Colonic mucosa (tissue), 4 donors: ENCODE measurements at regions not wholly inside any gene's neighbourhood (a gene's known extent, or its start where the extent isn't known, plus 50 kb on each side); places are given as distances from the start of the nearest gene placed in this dataset.

ENCODE experiments used
- DNase-seq: peaks from one replicate; pipeline ENCODE4 v3.0.0-alpha.2; 2020
- H3K27ac ChIP-seq: fragments of 200-600 bp; one replicate; pipeline ENCODE4 v1.8.0; 2021
- H3K27me3 ChIP-seq: fragments of 200-600 bp; one replicate; pipeline ENCODE4 v1.8.0; 2021
- H3K36me3 ChIP-seq: fragments of 200-600 bp; one replicate; pipeline ENCODE4 v1.8.0; 2021
- H3K4me1 ChIP-seq: fragments of 200-600 bp; one replicate; pipeline ENCODE4 v1.8.0; 2021; ENCODE audit warnings: mild to moderate bottlenecking
- H3K4me3 ChIP-seq: fragments of 200-600 bp; one replicate; pipeline ENCODE4 v1.8.0; 2021
- H3K9ac ChIP-seq, 2 donors: one replicate each; pipeline ENCODE4 v1.7.0; 2013; ENCODE audit warnings: control low read depth in 2 of 2, low read depth in 2 of 2, low read length in 2 of 2
- H3K9me3 ChIP-seq: fragments of 200-600 bp; one replicate; pipeline ENCODE4 v1.8.0; 2021
- CTCF ChIP-seq: fragments of 200-600 bp; IDR thresholded peaks from one replicate; pipeline ENCODE4 v1.8.0; 2022; ENCODE audit warnings: antibody characterized with exemption, mild to moderate bottlenecking
- intact Hi-C: fragments of 100-400 bp; cut with DNase I; formaldehyde crosslinking; loops from one replicate; pipeline ENCODE4 v1.14.1; 2022
- donor health status: healthy.
- donor health status: DM: no; HTN: no; CAD: no.
- donor health status: DM: no; HTN: no; CAD: no.

GRCh38 chr2:120984452-120985173 is 248.9 kb downstream of the GLI2 start:
- no peaks in the 10 kb centered on the region for H3K4me1 ChIP-seq
- no peak overlapping the region for H3K4me3 ChIP-seq
- intact Hi-C loops, result no loop called here
- no peak overlapping the region for H3K27ac ChIP-seq
- no peak overlapping the region for H3K9ac ChIP-seq
- no peaks in the 10 kb centered on the region for H3K36me3 ChIP-seq
- TF ChIP-seq CTCF, result no peak
- H3K27me3 ChIP-seq, result no peaks in the 10 kb centered on the region
- H3K9me3 ChIP-seq, result no peaks in the 10 kb centered on the region
- DNase-seq, result no peak

- intact Hi-C loops, result no loop called here
- Histone ChIP-seq H3K36me3 (no peaks in the 10 kb centered on the region), H3K27me3 (no peaks in the 10 kb centered on the region), H3K9ac (no peak overlapping the region), H3K4me3 (no peak overlapping the region), H3K4me1 (no peaks in the 10 kb centered on the region), H3K27ac (no peak overlapping the region), H3K9me3 (no peaks in the 10 kb centered on the region)
- no peak for DNase-seq
- TF ChIP-seq CTCF, result no peak
Observed at GRCh38 chr2:120985174-120985996, 249.7 kb downstream of the GLI2 start.

- Histone ChIP-seq H3K9me3 (no peaks in the 10 kb centered on the region), H3K27ac (no peak overlapping the region), H3K27me3 (no peaks in the 10 kb centered on the region), H3K36me3 (no peaks in the 10 kb centered on the region), H3K9ac (no peak overlapping the region), H3K4me1 (no peaks in the 10 kb centered on the region), H3K4me3 (no peak overlapping the region)
- no peak for DNase-seq
- intact Hi-C loops, result no loop called here
- no peak for TF ChIP-seq CTCF
Observed at GRCh38 chr2:120985997-120986651, 250.5 kb downstream of the GLI2 start.

- H3K36me3 ChIP-seq, result no peaks in the 10 kb centered on the region
- no peak for DNase-seq
- H3K4me3 ChIP-seq, result no peak overlapping the region
- H3K9me3 ChIP-seq, result no peaks in the 10 kb centered on the region
- no peak overlapping the region for H3K9ac ChIP-seq
- no peak overlapping the region for H3K27ac ChIP-seq
- intact Hi-C loops, result no loop called here
- H3K4me1 ChIP-seq, result no peaks in the 10 kb centered on the region
- no peak for TF ChIP-seq CTCF
- H3K27me3 ChIP-seq, result no peaks in the 10 kb centered on the region
Observed at GRCh38 chr2:120986898-120987650, 251.4 kb downstream of the GLI2 start.

- Histone ChIP-seq H3K4me1 (no peaks in the 10 kb centered on the region), H3K9me3 (no peaks in the 10 kb centered on the region), H3K27me3 (no peaks in the 10 kb centered on the region), H3K27ac (no peak overlapping the region), H3K4me3 (no peak overlapping the region), H3K9ac (no peak overlapping the region), H3K36me3 (no peaks in the 10 kb centered on the region)
- no peak for DNase-seq
- intact Hi-C loops, result no loop called here
- no peak for TF ChIP-seq CTCF
Observed at GRCh38 chr2:120988051-120988699, 252.5 kb downstream of the GLI2 start.
